HG03469 (cell line): ENCODE measurements at regions not wholly inside any gene's neighbourhood (a gene's known extent, or its start where the extent isn't known, plus 50 kb on each side); places are given as distances from the start of the nearest gene placed in this dataset.

ENCODE experiments used
- ATAC-seq: cut with Tn5 transposase; IDR thresholded peaks from one replicate; pipeline ENCODE4 v1.9.1; 2021; ENCODE audit warnings: mild to moderate bottlenecking, moderate library complexity, moderate number of reproducible peaks; ENCODE audit not compliant: unreplicated experiment

- no peak for ATAC-seq
Measured at GRCh38 chr1:5661196-5662085, 330.8 kb downstream of the NPHP4 start.

GRCh38 chr1:5660141-5660935 lies 331.9 kb downstream of the NPHP4 start:
- ATAC-seq = no peak

GRCh38 chr1:5659606-5660005 lies 332.6 kb downstream of the NPHP4 start:
- no peak for ATAC-seq

GRCh38 chr1:5658340-5659316 lies 333.6 kb downstream of the NPHP4 start:
- no peak for ATAC-seq

GRCh38 chr1:5651964-5652821 lies 340.0 kb downstream of the NPHP4 start:
- ATAC-seq = no peak

GRCh38 chr1:5651473-5651872 lies 340.8 kb downstream of the NPHP4 start:
- no peak for ATAC-seq

GRCh38 chr1:5651027-5651410 lies 341.2 kb downstream of the NPHP4 start:
- ATAC-seq = no peak

- ATAC-seq = no peak
Measured at GRCh38 chr1:5650283-5651026, 341.8 kb downstream of the NPHP4 start.

- no peak for ATAC-seq
Measured at GRCh38 chr1:5649795-5650194, 342.4 kb downstream of the NPHP4 start.

GRCh38 chr1:5649166-5649551 lies 343.1 kb downstream of the NPHP4 start:
- ATAC-seq = no peak

- no peak for ATAC-seq
Measured at GRCh38 chr1:5648410-5649165, 343.6 kb downstream of the NPHP4 start.

GRCh38 chr1:5647234-5647633 lies 345.0 kb downstream of the NPHP4 start:
- no peak for ATAC-seq

- no peak for ATAC-seq
Measured at GRCh38 chr1:5646486-5647149, 345.6 kb downstream of the NPHP4 start.

GRCh38 chr1:5645929-5646328 lies 346.3 kb downstream of the NPHP4 start:
- no peak for ATAC-seq

GRCh38 chr1:5645135-5645399 lies 347.2 kb downstream of the NPHP4 start:
- no peak for ATAC-seq

- no peak for ATAC-seq
Measured at GRCh38 chr1:5644281-5645134, 347.7 kb downstream of the NPHP4 start.

GRCh38 chr1:5643360-5644107 lies 348.7 kb downstream of the NPHP4 start:
- no peak for ATAC-seq
